Chondrocyte (in vitro differentiated cells): ENCODE measurements at regions not wholly inside any gene's neighbourhood (a gene's known extent, or its start where the extent isn't known, plus 50 kb on each side); places are given as distances from the start of the nearest gene placed in this dataset.

Experiments used
- DNase-seq: peaks from one replicate; pipeline ENCODE4 v3.0.0; 2021; ENCODE audit warnings: mixed read lengths, low spot score
- H3K27ac Mint-ChIP-seq: one replicate; pipeline ENCODE4 v1.8.0; 2021; ENCODE audit warnings: mild to moderate bottlenecking, moderate library complexity, mixed read lengths; ENCODE audit not compliant: unreplicated experiment
- H3K27me3 Mint-ChIP-seq: 2 replicates; pipeline ENCODE4 v1.8.0; 2021; ENCODE audit warnings: low read depth, mixed read lengths
- H3K36me3 Mint-ChIP-seq: 2 replicates; pipeline ENCODE4 v1.8.0; 2021; ENCODE audit warnings: low read depth, mixed read lengths
- H3K4me1 Mint-ChIP-seq: 2 replicates; pipeline ENCODE4 v1.8.0; 2021; ENCODE audit warnings: low read depth, mild to moderate bottlenecking, mixed read lengths
- H3K4me3 Mint-ChIP-seq: one replicate; pipeline ENCODE4 v1.8.0; 2021; ENCODE audit warnings: mild to moderate bottlenecking, moderate library complexity, mixed read lengths; ENCODE audit not compliant: unreplicated experiment
- H3K9me3 Mint-ChIP-seq: 2 replicates; pipeline ENCODE4 v1.8.0; 2021; ENCODE audit warnings: low read depth, mixed read lengths
- TF ChIP-seq, protein P1 (sequence below): fragments of 200-600 bp; sonication (generic); IDR thresholded peaks from 2 replicates; pipeline ENCODE4 v1.5.0; 2021; ENCODE audit warnings: antibody characterized with exemption, mild to moderate bottlenecking, moderate library complexity

GRCh38 chr16:8194794-8195193, 395.5 kb downstream of the TMEM114 start:
- Mint-ChIP-seq H3K27me3 (no peaks in the 10 kb centered on the region), H3K36me3 (no peaks in the 10 kb centered on the region), H3K27ac (no peak overlapping the region), H3K4me3 (no peak overlapping the region), H3K9me3 (peaks cover 34% of the 10 kb centered on the region), H3K4me1 (no peaks in the 10 kb centered on the region)
- DNase-seq: no peak
- TF ChIP-seq, protein P1, sequence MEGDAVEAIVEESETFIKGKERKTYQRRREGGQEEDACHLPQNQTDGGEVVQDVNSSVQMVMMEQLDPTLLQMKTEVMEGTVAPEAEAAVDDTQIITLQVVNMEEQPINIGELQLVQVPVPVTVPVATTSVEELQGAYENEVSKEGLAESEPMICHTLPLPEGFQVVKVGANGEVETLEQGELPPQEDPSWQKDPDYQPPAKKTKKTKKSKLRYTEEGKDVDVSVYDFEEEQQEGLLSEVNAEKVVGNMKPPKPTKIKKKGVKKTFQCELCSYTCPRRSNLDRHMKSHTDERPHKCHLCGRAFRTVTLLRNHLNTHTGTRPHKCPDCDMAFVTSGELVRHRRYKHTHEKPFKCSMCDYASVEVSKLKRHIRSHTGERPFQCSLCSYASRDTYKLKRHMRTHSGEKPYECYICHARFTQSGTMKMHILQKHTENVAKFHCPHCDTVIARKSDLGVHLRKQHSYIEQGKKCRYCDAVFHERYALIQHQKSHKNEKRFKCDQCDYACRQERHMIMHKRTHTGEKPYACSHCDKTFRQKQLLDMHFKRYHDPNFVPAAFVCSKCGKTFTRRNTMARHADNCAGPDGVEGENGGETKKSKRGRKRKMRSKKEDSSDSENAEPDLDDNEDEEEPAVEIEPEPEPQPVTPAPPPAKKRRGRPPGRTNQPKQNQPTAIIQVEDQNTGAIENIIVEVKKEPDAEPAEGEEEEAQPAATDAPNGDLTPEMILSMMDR: no peak

GRCh38 chr16:8188841-8189240, 401.5 kb downstream of the TMEM114 start:
- no peak for DNase-seq
- no peaks in the 10 kb centered on the region for H3K4me1 Mint-ChIP-seq
- H3K4me3 Mint-ChIP-seq: no peak overlapping the region
- H3K9me3 Mint-ChIP-seq: peaks cover 26% of the 10 kb centered on the region
- no peaks in the 10 kb centered on the region for H3K27me3 Mint-ChIP-seq
- H3K27ac Mint-ChIP-seq: no peak overlapping the region
- no peaks in the 10 kb centered on the region for H3K36me3 Mint-ChIP-seq
- TF ChIP-seq, protein P1: no peak

DNA sequence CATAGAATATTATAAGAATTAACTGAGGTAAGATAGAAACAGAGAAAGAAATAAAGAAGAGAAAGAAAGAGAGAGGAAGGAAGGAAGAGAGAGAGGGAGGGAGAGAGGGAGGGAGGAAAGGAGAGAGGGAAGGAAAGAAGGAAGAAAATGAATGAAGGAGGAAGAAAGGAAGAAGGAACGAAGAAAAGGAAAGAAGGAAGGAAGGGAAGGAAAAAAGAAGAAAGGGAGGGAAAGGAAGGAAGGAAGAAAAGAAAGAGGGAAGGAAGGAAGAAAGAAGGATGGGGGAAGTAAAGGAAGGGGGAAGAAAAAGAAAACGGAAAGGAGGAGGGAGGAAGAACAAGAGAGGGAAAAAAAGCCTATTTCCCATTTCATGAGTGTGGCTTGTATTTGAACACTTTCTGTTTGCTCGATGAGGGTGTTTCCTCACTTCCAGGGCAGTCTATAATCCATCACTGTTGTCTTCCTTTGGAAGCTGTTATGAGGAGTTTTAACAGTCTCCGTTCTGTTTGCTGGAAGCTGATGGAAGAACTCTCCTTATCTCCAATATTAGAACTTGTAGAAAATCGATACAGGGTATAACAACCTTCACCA, 402.4 kb downstream of the TMEM114 start:
- Mint-ChIP-seq H3K4me1 (no peaks in the 10 kb centered on the region), H3K9me3 (peaks cover 24% of the 10 kb centered on the region), H3K27ac (no peak overlapping the region), H3K4me3 (no peak overlapping the region), H3K36me3 (no peaks in the 10 kb centered on the region), H3K27me3 (no peaks in the 10 kb centered on the region)
- TF ChIP-seq, protein P1: no peak
- no peak for DNase-seq

DNA sequence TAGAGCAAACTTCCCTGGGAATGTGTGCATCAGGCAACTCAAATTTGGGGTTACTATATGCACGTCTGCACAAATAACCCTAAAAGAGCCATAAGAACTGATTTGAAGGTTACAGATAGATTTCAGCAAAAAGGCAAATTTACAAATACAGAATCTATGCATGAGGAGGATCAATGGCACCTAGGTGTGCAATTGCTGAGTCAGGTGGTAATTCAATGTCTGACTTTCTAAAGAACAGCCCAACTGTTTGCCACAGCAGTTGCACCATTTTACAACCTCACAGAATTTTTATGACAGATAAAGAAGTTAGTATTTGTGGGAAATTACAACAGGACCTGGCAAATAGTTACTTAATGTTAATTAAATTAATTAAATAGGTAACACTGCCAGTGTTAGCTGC, 405.5 kb downstream of the TMEM114 start:
- Mint-ChIP-seq H3K27me3 (no peaks in the 10 kb centered on the region), H3K4me1 (no peaks in the 10 kb centered on the region), H3K27ac (no peak overlapping the region), H3K9me3 (peaks cover 11% of the 10 kb centered on the region), H3K36me3 (no peaks in the 10 kb centered on the region), H3K4me3 (no peak overlapping the region)
- no peak for DNase-seq
- TF ChIP-seq, protein P1: no peak

DNA sequence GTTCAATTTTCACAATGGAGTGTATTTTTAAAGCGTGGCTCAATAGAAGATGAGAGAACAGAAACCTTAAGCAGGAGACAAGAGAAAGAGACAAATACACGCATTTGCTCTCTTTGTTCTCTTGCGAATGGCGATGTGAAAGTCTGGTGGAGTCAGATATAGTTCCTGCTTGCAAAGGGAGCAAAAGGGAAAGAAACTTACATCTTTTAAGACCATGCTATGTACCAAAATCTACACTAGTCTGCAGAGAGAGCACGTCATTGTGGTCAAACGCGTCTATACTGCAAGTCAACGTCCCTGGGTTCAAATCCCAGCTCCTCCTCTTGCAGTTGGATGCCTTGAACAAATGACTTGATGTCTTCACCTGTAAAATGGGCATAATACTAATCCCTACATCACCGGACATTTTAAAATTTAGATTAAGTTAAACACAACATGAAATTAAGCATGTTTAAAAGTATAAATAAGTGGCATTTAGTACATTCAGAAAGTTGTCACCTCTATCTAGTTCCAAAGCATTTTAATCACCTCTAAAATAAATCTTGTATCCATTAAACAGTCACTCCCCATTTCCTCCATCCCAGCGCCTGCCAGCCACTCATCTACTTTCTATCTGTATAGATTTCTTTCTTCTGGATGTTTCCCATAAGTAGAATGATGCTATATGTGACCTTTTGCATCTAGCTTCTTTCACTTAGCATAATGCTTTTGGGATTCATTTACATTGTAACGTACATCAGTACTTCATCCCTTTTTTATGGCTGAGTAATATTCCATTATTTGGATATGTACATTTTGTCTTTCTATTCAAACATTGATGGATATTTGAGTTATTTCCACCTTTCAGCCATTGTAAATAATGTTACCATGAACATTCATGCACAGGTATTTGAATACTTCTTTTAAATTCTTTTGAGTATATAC, 406.9 kb downstream of the TMEM114 start:
- TF ChIP-seq, protein P1: no peak
- Mint-ChIP-seq H3K4me3 (no peak overlapping the region), H3K4me1 (no peaks in the 10 kb centered on the region), H3K9me3 (peaks cover 9% of the 10 kb centered on the region), H3K36me3 (no peaks in the 10 kb centered on the region), H3K27ac (no peak overlapping the region), H3K27me3 (no peaks in the 10 kb centered on the region)
- DNase-seq: no peak
